Hepatocyte (in vitro differentiated cells): ENCODE measurements at regions not wholly inside any gene's neighbourhood (a gene's known extent, or its start where the extent isn't known, plus 50 kb on each side); places are given as distances from the start of the nearest gene placed in this dataset.

ENCODE experiments used
- DNase-seq: peaks from one replicate; pipeline ENCODE4 v3.0.0-alpha.2; 2016; ENCODE audit warnings: low spot score
- H2AFZ ChIP-seq: fragments of 200-600 bp; sonication (generic); 2 replicates; pipeline ENCODE4 v1.6.0; 2016; ENCODE audit warnings: antibody characterized with exemption, mild to moderate bottlenecking
- H3K27ac ChIP-seq: fragments of 200-600 bp; sonication (generic); 2 replicates; pipeline ENCODE4 v1.5.1; 2016; ENCODE audit warnings: mild to moderate bottlenecking
- H3K27me3 ChIP-seq: fragments of 200-600 bp; sonication (generic); 2 replicates; pipeline ENCODE4 v1.6.1; 2016
- H3K36me3 ChIP-seq: fragments of 200-600 bp; sonication (generic); replicated peaks from 2 replicates; pipeline ENCODE4 v1.5.1; 2016; ENCODE audit warnings: low read depth; ENCODE audit not compliant: insufficient read depth
- H3K4me1 ChIP-seq: fragments of 200-600 bp; sonication (generic); 2 replicates; pipeline ENCODE4 v1.5.1; 2016; ENCODE audit warnings: mild to moderate bottlenecking, moderate library complexity; ENCODE audit not compliant: insufficient read depth
- H3K4me2 ChIP-seq: fragments of 200-600 bp; sonication (generic); 2 replicates; pipeline ENCODE4 v1.6.0; 2016
- H3K4me3 ChIP-seq: fragments of 200-600 bp; sonication (generic); 2 replicates; pipeline ENCODE4 v1.5.1; 2016; ENCODE audit warnings: mild to moderate bottlenecking
- H3K79me2 ChIP-seq: fragments of 200-600 bp; sonication (generic); 2 replicates; pipeline ENCODE4 v1.6.0; 2017; ENCODE audit warnings: mild to moderate bottlenecking
- H3K9me2 ChIP-seq: fragments of 200-600 bp; sonication (generic); replicated peaks from 2 replicates; pipeline ENCODE4 v1.6.0; 2017; ENCODE audit warnings: mild to moderate bottlenecking; ENCODE audit not compliant: insufficient read depth
- H3K9me3 ChIP-seq: fragments of 200-600 bp; sonication (generic); 2 replicates; pipeline ENCODE4 v1.5.1; 2016; ENCODE audit warnings: low read depth, mild to moderate bottlenecking
- H4K20me1 ChIP-seq: fragments of 200-600 bp; sonication (generic); 2 replicates; pipeline ENCODE4 v1.6.0; 2016; ENCODE audit warnings: mild to moderate bottlenecking; ENCODE audit not compliant: insufficient read depth, poor library complexity, severe bottlenecking
- EZH2 ChIP-seq: fragments of 200-600 bp; sonication (generic); IDR thresholded peaks from 2 replicates; pipeline ENCODE4 v1.6.1; 2016; ENCODE audit warnings: antibody characterized with exemption, mild to moderate bottlenecking, borderline replicate concordance
- EZH2phosphoT487 ChIP-seq: fragments of 200-600 bp; sonication (generic); IDR thresholded peaks from one replicate; pipeline ENCODE4 v1.6.1; 2018; ENCODE audit warnings: antibody characterized with exemption, mild to moderate bottlenecking, low read depth, moderate library complexity; ENCODE audit not compliant: unreplicated experiment, severe bottlenecking
- WGBS: methylation state at CpG from one replicate; pipeline ENCODE4 v1.1.6; 2016; ENCODE audit warnings: low lambda C conversion rate; ENCODE audit errors: missing lambda C conversion rate; 5-methylcytosine and 5-hydroxymethylcytosine counted together
- TF ChIP-seq, protein P1 (sequence below): fragments of 200-600 bp; sonication (generic); IDR thresholded peaks from 2 replicates; pipeline ENCODE4 v1.5.1; 2016; ENCODE audit warnings: antibody characterized with exemption, mild to moderate bottlenecking; ENCODE audit not compliant: poor library complexity

DNA sequence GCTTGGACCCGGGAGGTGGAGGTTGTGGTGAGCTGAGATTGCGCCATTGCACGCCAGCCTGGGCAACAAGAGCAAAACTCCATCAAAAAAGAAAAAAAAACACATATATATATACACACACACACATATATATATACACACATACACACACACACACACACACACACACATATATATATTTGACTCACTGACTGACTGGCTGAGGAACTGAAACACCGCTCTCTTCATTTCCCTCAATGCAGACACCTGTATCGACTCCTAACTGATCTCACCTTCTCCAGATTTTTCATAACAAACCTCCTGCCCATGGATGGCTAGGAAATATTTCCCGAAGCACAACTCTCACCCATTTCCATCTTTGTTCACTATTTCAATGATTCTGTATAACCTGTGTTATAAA, 140.7 kb upstream of the ANO3 start:
- H3K79me2 ChIP-seq: no peaks in the 10 kb centered on the region
- H3K27me3 ChIP-seq: no peaks in the 10 kb centered on the region
- no peak overlapping the region for H3K4me3 ChIP-seq
- WGBS: 95% methylated on average over 6 of the region's 6 CpGs
- no peak for TF ChIP-seq EZH2phosphoT487
- TF ChIP-seq EZH2: no peak
- TF ChIP-seq, protein P1, sequence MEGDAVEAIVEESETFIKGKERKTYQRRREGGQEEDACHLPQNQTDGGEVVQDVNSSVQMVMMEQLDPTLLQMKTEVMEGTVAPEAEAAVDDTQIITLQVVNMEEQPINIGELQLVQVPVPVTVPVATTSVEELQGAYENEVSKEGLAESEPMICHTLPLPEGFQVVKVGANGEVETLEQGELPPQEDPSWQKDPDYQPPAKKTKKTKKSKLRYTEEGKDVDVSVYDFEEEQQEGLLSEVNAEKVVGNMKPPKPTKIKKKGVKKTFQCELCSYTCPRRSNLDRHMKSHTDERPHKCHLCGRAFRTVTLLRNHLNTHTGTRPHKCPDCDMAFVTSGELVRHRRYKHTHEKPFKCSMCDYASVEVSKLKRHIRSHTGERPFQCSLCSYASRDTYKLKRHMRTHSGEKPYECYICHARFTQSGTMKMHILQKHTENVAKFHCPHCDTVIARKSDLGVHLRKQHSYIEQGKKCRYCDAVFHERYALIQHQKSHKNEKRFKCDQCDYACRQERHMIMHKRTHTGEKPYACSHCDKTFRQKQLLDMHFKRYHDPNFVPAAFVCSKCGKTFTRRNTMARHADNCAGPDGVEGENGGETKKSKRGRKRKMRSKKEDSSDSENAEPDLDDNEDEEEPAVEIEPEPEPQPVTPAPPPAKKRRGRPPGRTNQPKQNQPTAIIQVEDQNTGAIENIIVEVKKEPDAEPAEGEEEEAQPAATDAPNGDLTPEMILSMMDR: no peak
- H3K4me2 ChIP-seq: no peak overlapping the region
- no peaks in the 10 kb centered on the region for H3K9me2 ChIP-seq
- no peak overlapping the region for H3K27ac ChIP-seq
- H3K4me1 ChIP-seq: peaks cover 15% of the 10 kb centered on the region
- H3K36me3 ChIP-seq: no peaks in the 10 kb centered on the region
- H3K9me3 ChIP-seq: no peaks in the 10 kb centered on the region
- no peaks in the 10 kb centered on the region for H4K20me1 ChIP-seq
- DNase-seq: no peak
- no peak overlapping the region for H2AFZ ChIP-seq

DNA sequence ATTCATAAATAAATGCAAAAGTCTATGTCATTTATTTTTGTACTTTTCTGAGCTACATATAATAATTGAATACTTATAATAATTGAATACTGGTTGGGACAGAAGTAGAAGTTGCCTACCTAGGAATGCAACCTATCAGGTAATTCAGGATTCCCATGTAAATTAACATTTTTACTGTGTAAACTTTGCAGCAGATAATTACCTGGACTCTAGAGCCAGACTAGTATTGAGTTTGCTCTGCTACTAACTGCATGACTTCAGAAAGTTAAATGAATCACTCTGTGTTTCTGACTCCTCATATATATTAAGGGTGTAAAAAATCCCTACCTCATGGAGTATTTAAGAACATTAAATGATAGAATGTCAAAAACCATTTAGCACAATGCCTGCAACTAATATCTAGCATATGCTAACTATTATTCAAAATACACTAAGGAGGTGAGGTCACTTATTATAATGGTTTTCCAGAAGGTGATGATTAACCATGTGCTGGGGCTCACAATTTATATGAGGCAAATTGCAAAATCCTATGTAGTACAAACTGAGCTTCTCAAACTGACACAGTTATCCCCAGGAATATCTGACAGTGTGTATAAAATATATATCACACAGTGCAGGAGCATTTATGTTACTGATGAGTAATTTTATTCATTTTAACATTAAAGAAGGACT, 138.1 kb upstream of the ANO3 start:
- Histone ChIP-seq H2AFZ (no peak overlapping the region), H3K79me2 (no peaks in the 10 kb centered on the region), H4K20me1 (no peaks in the 10 kb centered on the region), H3K27ac (peak overlapping the region; percentile 26), H3K4me2 (peak overlapping the region; percentile 36), H3K4me1 (peaks cover 8% of the 10 kb centered on the region), H3K36me3 (no peaks in the 10 kb centered on the region), H3K9me3 (no peaks in the 10 kb centered on the region), H3K4me3 (no peak overlapping the region), H3K27me3 (no peaks in the 10 kb centered on the region), H3K9me2 (no peaks in the 10 kb centered on the region)
- no peak for TF ChIP-seq EZH2
- TF ChIP-seq EZH2phosphoT487: no peak
- TF ChIP-seq, protein P1: no peak
- peak; percentile 43 for DNase-seq

DNA sequence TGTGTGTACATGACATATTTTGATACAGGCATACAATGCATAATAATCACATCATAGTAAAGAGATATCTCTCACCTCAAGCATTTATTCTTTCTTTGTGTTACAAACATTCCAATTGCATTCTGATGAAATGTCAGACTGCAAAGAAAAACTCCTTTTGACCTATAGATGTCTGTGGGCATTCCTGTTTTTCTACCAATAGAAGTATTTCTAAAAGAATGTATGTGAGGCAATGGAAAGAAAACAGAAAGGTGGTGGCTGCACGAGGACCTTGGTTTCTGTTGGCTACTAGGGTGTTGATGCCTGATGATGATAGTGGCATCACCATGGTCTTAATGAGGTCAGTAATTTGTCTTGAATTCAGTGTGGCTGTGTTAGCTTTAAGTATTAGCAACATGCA, 137.0 kb upstream of the ANO3 start:
- H3K79me2 ChIP-seq: no peaks in the 10 kb centered on the region
- H3K27me3 ChIP-seq: no peaks in the 10 kb centered on the region
- no peaks in the 10 kb centered on the region for H3K36me3 ChIP-seq
- 54% methylated on average over 1 of the region's 1 CpG for WGBS
- no peaks in the 10 kb centered on the region for H4K20me1 ChIP-seq
- H3K9me2 ChIP-seq: no peaks in the 10 kb centered on the region
- H3K4me2 ChIP-seq: no peak overlapping the region
- peaks cover 8% of the 10 kb centered on the region for H3K4me1 ChIP-seq
- TF ChIP-seq EZH2phosphoT487 (no peak), EZH2 (no peak)
- TF ChIP-seq, protein P1: no peak
- no peak overlapping the region for H2AFZ ChIP-seq
- H3K27ac ChIP-seq: no peak overlapping the region
- H3K4me3 ChIP-seq: no peak overlapping the region
- no peaks in the 10 kb centered on the region for H3K9me3 ChIP-seq
- DNase-seq: no peak
